T-cell (primary cell): ENCODE measurements at regions not wholly inside any gene's neighbourhood (a gene's known extent, or its start where the extent isn't known, plus 50 kb on each side); places are given as distances from the start of the nearest gene placed in this dataset.

ENCODE experiments used
- ATAC-seq, 4 experiments: fragments of 200-7000 bp in 3 of 4; fragments of 150-1000 bp in 1 of 4; cut with Tn5 transposase; replicated peaks in 1 of 4; 1 replicate in 3 of 4; 2 replicates in 1 of 4; pipeline ENCODE4 v1.10.0; 2021; ENCODE audit warnings: moderate library complexity in 3 of 4, mild to moderate bottlenecking in 2 of 4, moderate number of reproducible peaks in 1 of 4
- CTCF ChIA-PET, 2 donors: fragments of 300-600 bp; sonication (Branson Sonifier 250); formaldehyde crosslinking; loops; one replicate each; lab custom pipeline; 2022; ENCODE audit warnings: antibody characterized with exemption in 2 of 2; lab: Charles Lee
- POLR2A ChIA-PET, 2 donors: fragments of 300-600 bp; sonication (Branson Sonifier 250); formaldehyde crosslinking; loops; one replicate each; lab custom pipeline; 2022; ENCODE audit warnings: antibody characterized with exemption in 2 of 2; lab: Charles Lee
- DNase-seq, 35 experiments: peaks; one replicate each; pipeline versions ENCODE4 v3.0.0 to v3.0.0-alpha.2; 2013 to 2023
- H3K27ac ChIP-seq: one replicate; pipeline ENCODE4 v1.5.1; 2013; ENCODE audit warnings: low read length
- H3K27me3 ChIP-seq, 2 experiments: replicated peaks in 1 of 2; 1 replicate in 1 of 2; 2 replicates in 1 of 2; pipeline versions ENCODE4 v1.6.1 to v1.7.0; 2013; ENCODE audit warnings: low read length in 1 of 2, mixed read lengths in 1 of 2; ENCODE audit not compliant: control insufficient read depth in 2 of 2, insufficient read depth in 2 of 2; ENCODE audit errors: extremely low read depth in 1 of 2
- H3K36me3 ChIP-seq, 2 donors: 1 replicate in 1 of 2; 2 replicates in 1 of 2; pipeline versions ENCODE4 v1.6.1 to v1.7.0; 2013; ENCODE audit warnings: low read length in 1 of 2; ENCODE audit not compliant: control insufficient read depth in 2 of 2, insufficient read depth in 1 of 2; ENCODE audit errors: extremely low read depth in 1 of 2
- H3K4me1 ChIP-seq, 2 experiments: 1 replicate in 1 of 2; 2 replicates in 1 of 2; pipeline versions ENCODE4 v1.6.1 to v1.7.0; 2013; ENCODE audit warnings: low read length in 2 of 2, mixed read lengths in 1 of 2; ENCODE audit not compliant: insufficient read depth in 2 of 2, control insufficient read depth in 1 of 2; ENCODE audit errors: extremely low read depth in 1 of 2
- H3K4me3 ChIP-seq, 2 donors: 1 replicate in 1 of 2; 2 replicates in 1 of 2; pipeline versions ENCODE4 v1.5.1 to v1.7.0; 2013; ENCODE audit warnings: mild to moderate bottlenecking in 2 of 2, low read length in 1 of 2, moderate library complexity in 1 of 2; ENCODE audit not compliant: control insufficient read depth in 1 of 2; ENCODE audit errors: extremely low read depth in 1 of 2
- H3K9me3 ChIP-seq: 2 replicates; pipeline ENCODE4 v1.7.0; 2013
- H3K27ac Mint-ChIP-seq, 2 donors: one replicate each; pipeline ENCODE4 v1.8.0; 2020 to 2021; ENCODE audit warnings: mild to moderate bottlenecking in 2 of 2, mixed read lengths in 2 of 2
- H3K27me3 Mint-ChIP-seq, 2 donors: one replicate each; pipeline ENCODE4 v1.8.0; 2021 to 2022; ENCODE audit warnings: mixed read lengths in 2 of 2
- H3K36me3 Mint-ChIP-seq: one replicate; pipeline ENCODE4 v1.8.0; 2021; ENCODE audit warnings: mixed read lengths
- H3K4me1 Mint-ChIP-seq, 3 donors: one replicate each; pipeline ENCODE4 v1.8.0; 2020 to 2022; ENCODE audit warnings: mixed read lengths in 3 of 3, mild to moderate bottlenecking in 1 of 3
- H3K4me3 Mint-ChIP-seq, 3 donors: one replicate each; pipeline ENCODE4 v1.8.0; 2020 to 2022; ENCODE audit warnings: mild to moderate bottlenecking in 3 of 3, mixed read lengths in 3 of 3, moderate library complexity in 3 of 3
- H3K9me3 Mint-ChIP-seq, 3 donors: one replicate each; pipeline ENCODE4 v1.8.0; 2020 to 2022; ENCODE audit warnings: mixed read lengths in 3 of 3
- WGBS: methylation state at CpG from one replicate; pipeline ENCODE4 v1.1.5; 2013; ENCODE audit warnings: missing lambda C conversion rate; ENCODE audit not compliant: insufficient coverage; 5-methylcytosine and 5-hydroxymethylcytosine counted together

DNA sequence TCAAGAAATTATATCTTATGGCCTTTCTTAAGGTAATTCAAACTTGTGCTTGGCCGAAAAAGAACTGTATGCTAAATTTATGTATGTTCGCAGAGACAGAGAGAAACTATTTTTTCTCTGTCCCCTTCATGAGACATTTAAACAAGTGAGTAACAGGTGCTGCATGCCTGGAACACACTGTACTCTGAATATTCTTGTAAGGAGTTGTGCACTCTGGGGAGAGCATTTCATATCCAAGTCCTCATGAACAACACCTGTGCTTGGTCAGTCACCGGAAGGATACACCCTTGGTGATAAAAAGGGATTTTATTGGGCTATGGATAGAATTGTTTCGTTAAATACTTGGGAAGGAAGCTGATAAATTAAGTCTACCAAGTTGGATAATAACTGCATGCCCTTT is 220.8 kb upstream of the NRIP1 start:
- ChIA-PET CTCF (interaction anchor here in 1 of 2 donors (0.6 kb wide), 1 partner anchor 1005 kb away, joined by 3 read pairs; no protein-coding TSS in a partner anchor), POLR2A (interaction anchor here in 1 of 2 donors (0.5 kb wide), 1 partner anchor 379 kb away, joined by 5 read pairs; no protein-coding TSS in a partner anchor)
- Mint-ChIP-seq H3K4me1 (no peaks in the 10 kb centered on the region), H3K9me3 (peaks cover 0 to 3% (median 0%) of the 10 kb centered on the region in 3 donors), H3K27ac (no peak overlapping the region), H3K36me3 (no peaks in the 10 kb centered on the region), H3K27me3 (peaks cover 0 to 3% of the 10 kb centered on the region in 2 donors), H3K4me3 (no peak overlapping the region)
- Histone ChIP-seq H3K36me3 (no peaks in the 10 kb centered on the region), H3K9me3 (no peaks in the 10 kb centered on the region), H3K27me3 (peaks cover 0 to 6% of the 10 kb centered on the region in 2 experiments), H3K4me3 (no peak overlapping the region), H3K27ac (no peak overlapping the region), H3K4me1 (no peaks in the 10 kb centered on the region)
- 83% methylated on average over 1 of the region's 4 CpGs for WGBS
- no peak for ATAC-seq
- no peak for DNase-seq

DNA sequence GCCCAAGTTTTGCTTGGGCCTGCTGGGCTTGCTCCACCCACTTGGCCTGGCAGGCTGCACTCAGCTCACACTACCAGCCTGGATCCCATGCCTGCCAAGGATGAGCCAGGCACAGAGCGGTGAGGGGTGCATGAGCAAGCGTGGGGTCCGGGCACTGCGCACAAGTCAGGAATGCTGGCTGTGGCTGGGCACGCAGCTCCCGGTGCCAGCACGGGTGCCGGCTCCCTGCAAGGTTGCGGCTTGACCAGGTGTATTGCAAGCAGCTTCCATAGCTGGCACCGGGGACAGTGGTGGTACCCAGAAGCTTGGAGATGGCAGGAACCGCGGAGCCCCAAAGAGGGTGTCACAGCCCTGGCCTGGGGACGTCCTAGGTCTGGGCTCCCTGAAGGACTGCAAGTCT is 224.4 kb upstream of the NRIP1 start:
- Histone ChIP-seq H3K9me3 (no peaks in the 10 kb centered on the region), H3K36me3 (no peaks in the 10 kb centered on the region), H3K4me3 (no peak overlapping the region), H3K4me1 (no peaks in the 10 kb centered on the region), H3K27me3 (peaks cover 0 to 3% of the 10 kb centered on the region in 2 experiments), H3K27ac (no peak overlapping the region)
- 92% methylated on average over 13 of the region's 13 CpGs for WGBS
- no peak for DNase-seq
- H3K27me3 Mint-ChIP-seq, result peaks cover 0 to 2% of the 10 kb centered on the region in 2 donors
- ChIA-PET POLR2A (no interaction called here), CTCF (no interaction called here)
- H3K36me3 Mint-ChIP-seq, result no peaks in the 10 kb centered on the region
- H3K4me3 Mint-ChIP-seq, result no peak overlapping the region
- no peak for ATAC-seq
- H3K27ac Mint-ChIP-seq, result no peak overlapping the region
- no peaks in the 10 kb centered on the region for H3K4me1 Mint-ChIP-seq
- H3K9me3 Mint-ChIP-seq, result peaks cover 0 to 2% (median 0%) of the 10 kb centered on the region in 3 donors

DNA sequence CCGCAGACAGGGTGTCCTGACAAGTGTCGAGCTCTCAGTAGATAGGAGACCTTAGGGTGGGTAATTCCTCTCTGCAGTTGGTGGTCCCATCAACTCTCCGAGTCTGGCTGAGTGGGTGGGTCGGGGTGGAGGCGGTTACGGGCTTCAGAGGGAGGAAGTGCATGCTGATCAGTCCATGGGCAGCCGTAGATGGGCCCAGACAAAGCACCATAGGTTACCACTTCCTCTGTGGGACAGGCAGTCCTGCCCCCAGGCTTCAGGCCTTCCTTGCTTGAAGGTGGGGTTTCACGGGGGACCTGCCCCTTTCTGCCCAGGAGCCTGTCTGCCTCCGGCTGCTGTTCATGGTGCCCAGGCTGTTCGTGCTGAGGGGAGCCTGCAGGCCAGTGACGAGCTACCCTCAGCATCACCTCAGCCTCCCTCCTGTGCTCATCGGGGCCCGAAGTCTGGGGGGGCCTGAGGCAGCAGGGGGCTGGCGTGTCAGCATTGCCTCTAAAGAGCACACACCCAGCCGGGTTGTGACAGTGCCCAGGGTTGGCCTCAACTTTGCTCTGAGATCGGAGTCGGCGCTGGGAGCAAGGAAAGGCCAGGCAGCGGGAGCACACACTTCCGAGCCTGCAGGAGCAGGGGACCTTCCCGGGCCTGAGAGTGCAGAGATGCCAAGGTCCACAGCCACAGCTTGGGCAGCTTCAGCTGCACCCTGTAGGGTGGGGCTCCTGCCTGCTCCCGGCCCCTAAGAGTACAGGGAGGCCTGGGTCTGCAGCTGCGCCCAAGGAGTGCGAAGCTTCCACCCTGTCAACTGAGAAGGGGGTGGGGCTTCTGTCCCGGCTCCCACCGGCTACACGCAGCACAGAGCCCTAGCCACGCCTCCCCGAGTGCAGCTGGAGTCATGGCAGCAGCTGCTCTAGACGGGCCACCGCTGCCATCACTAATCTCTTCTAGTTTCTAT is 225.4 kb upstream of the NRIP1 start:
- no peak overlapping the region for H3K4me3 Mint-ChIP-seq
- DNase-seq, result peak in 5 of 35 experiments; percentile 4 to 20 (median 11)
- 90% methylated on average over 30 of the region's 31 CpGs for WGBS

DNA sequence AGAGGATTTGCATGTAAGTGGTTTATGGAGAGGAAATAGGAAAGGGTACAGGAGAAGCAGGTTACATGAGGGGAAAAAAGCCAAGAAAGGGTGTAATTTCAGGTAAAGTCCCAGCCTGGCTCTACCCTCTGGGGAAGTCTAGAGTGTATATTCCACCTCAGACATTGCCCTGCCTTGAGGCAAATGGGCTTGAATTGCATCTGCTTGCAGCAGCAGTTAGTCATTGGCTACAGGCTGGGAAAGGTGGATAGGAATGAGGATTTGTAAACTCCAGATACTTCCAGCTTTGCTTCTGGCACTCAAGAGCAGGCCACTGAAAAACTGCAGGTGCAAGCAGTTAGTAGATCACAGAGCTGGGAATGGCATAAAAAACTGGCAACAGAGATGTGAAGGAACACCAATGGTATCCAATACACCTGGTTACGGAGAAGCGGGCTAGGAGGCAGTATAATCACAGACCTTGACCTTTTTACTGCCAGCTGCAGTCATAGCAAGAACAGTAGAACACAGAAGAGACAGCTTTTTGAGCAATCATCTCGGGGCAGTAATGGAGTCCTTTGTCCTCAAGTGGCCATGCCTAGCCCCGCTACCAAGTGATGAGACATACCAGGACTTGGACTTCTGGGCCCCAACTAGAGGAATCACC is 226.9 kb upstream of the NRIP1 start:
- H3K4me1 ChIP-seq, result no peaks in the 10 kb centered on the region
- no peaks in the 10 kb centered on the region for H3K4me1 Mint-ChIP-seq
- ATAC-seq (no peak), DNase-seq (no peak)
- no peaks in the 10 kb centered on the region for H3K36me3 Mint-ChIP-seq
- no peaks in the 10 kb centered on the region for H3K9me3 Mint-ChIP-seq
- no peak overlapping the region for H3K27ac ChIP-seq
- no peaks in the 10 kb centered on the region for H3K9me3 ChIP-seq
- 84% methylated on average over 4 of the region's 4 CpGs for WGBS
- peaks cover 0 to 2% of the 10 kb centered on the region in 2 donors for H3K27me3 Mint-ChIP-seq
- no peak overlapping the region for H3K27ac Mint-ChIP-seq
- ChIA-PET CTCF (no interaction called here), POLR2A (no interaction called here)
- H3K4me3 Mint-ChIP-seq, result no peak overlapping the region
- H3K4me3 ChIP-seq, result no peak overlapping the region
- H3K36me3 ChIP-seq, result no peaks in the 10 kb centered on the region
- H3K27me3 ChIP-seq, result peaks cover 0 to 3% of the 10 kb centered on the region in 2 experiments

More for the DNA sequence above, 225.4 kb upstream of the NRIP1 start:
- peak in 1 of 4 experiments; percentile 55 for ATAC-seq
- H3K27ac Mint-ChIP-seq, result no peak overlapping the region
- H3K9me3 Mint-ChIP-seq, result no peaks in the 10 kb centered on the region
- Histone ChIP-seq H3K27me3 (peaks cover 0 to 3% of the 10 kb centered on the region in 2 experiments), H3K9me3 (no peaks in the 10 kb centered on the region), H3K27ac (no peak overlapping the region), H3K4me3 (no peak overlapping the region), H3K4me1 (no peaks in the 10 kb centered on the region), H3K36me3 (no peaks in the 10 kb centered on the region)
- peaks cover 0 to 2% of the 10 kb centered on the region in 2 donors for H3K27me3 Mint-ChIP-seq
- H3K36me3 Mint-ChIP-seq, result no peaks in the 10 kb centered on the region
- ChIA-PET CTCF (no interaction called here), POLR2A (no interaction called here)
- no peaks in the 10 kb centered on the region for H3K4me1 Mint-ChIP-seq

DNA sequence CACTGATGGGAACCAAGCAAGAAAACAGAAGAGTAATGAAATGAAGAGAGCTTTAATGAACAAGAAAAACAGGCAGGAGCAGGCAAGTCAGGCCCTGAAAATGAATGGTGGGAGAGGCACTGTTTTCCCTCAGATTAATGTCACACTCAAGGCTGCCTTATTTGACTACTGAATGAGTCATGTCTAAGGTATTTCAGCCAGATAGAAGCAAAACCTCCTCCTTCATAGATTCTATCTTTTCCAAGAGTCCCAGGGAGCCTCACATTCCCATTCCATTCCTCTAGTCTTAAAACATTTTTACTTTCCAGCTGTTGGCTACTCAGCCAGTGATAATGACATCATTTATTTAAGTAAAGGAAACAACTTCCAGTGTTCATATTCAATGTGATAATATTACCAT is 228.4 kb upstream of the NRIP1 start:
- no peak overlapping the region for H3K4me3 Mint-ChIP-seq
- ChIA-PET CTCF (no interaction called here), POLR2A (interaction anchor here in 1 of 2 donors (0.6 kb wide), 1 partner anchor 457 kb away, joined by 3 read pairs; no protein-coding TSS in a partner anchor)
- no peaks in the 10 kb centered on the region for H3K36me3 Mint-ChIP-seq
- H3K9me3 Mint-ChIP-seq, result no peaks in the 10 kb centered on the region
- DNase-seq (no peak), ATAC-seq (no peak)
- no peak overlapping the region for H3K4me3 ChIP-seq
- peaks cover 0 to 3% of the 10 kb centered on the region in 2 experiments for H3K27me3 ChIP-seq
- peaks cover 0 to 2% of the 10 kb centered on the region in 2 donors for H3K27me3 Mint-ChIP-seq
- no peaks in the 10 kb centered on the region for H3K36me3 ChIP-seq
- H3K4me1 ChIP-seq, result no peaks in the 10 kb centered on the region
- H3K27ac Mint-ChIP-seq, result no peak overlapping the region
- H3K9me3 ChIP-seq, result no peaks in the 10 kb centered on the region
- no peak overlapping the region for H3K27ac ChIP-seq
- H3K4me1 Mint-ChIP-seq, result no peaks in the 10 kb centered on the region

DNA sequence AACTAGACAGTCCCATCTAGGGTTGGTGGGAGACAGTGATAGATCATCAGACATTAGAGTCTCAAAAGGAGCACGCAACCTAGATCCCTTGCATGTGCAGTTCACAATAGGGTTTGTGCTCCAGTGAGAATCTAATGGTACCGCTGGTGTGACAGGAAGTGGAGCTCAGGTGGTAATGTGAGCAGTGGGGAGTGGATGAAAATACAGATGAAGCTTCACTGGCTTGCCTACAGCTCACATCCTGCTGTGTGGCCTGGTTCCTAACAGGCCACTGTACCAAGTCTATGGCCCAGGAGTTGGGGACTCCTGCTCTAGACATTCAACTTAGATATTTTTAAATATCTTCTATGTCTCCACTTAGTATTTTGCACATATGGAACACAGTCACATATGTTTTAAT is 231.1 kb upstream of the NRIP1 start:
- no peak overlapping the region for H3K27ac ChIP-seq
- no peak for ATAC-seq
- no peaks in the 10 kb centered on the region for H3K4me1 ChIP-seq
- WGBS, result 100% methylated on average over 1 of the region's 2 CpGs
- peaks cover 2% of the 10 kb centered on the region for H3K9me3 ChIP-seq
- Mint-ChIP-seq H3K27ac (no peak overlapping the region), H3K4me1 (no peaks in the 10 kb centered on the region), H3K9me3 (peaks cover 0 to 4% (median 3%) of the 10 kb centered on the region in 3 donors), H3K4me3 (no peak overlapping the region), H3K36me3 (no peaks in the 10 kb centered on the region), H3K27me3 (no peaks in the 10 kb centered on the region)
- no peak for DNase-seq
- H3K36me3 ChIP-seq, result no peaks in the 10 kb centered on the region
- no peak overlapping the region for H3K4me3 ChIP-seq
- no peaks in the 10 kb centered on the region for H3K27me3 ChIP-seq
- ChIA-PET CTCF (no interaction called here), POLR2A (no interaction called here)
